ENCODE measurements at regions not wholly inside any gene's neighbourhood (a gene's known extent, or its start where the extent isn't known, plus 50 kb on each side); places are given as distances from the start of the nearest gene placed in this dataset.

DNA sequence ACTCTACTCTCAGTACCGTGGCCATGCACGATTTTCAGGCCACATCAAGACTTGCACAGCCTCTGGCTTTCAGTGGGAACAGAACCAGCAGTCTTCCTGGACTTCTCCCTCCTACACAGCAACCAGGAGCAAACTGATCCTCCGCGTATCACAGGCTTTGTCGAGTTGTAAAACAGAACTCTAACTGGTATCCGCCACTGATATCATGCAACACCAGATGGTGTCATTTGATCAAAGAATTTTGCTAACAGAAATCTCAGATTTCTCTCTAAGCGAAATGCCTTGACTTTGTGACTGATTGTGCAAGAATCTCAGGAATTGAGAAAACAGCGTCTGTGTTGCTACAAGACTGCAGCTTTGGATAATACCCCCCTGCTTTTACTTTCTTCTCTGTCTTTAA is 85.7 kb downstream of the COPS8 start:
- no peak for DNase-seq

GRCh38 chr2:237171881-237172280 is 86.2 kb downstream of the COPS8 start:
- no peak for DNase-seq

DNA sequence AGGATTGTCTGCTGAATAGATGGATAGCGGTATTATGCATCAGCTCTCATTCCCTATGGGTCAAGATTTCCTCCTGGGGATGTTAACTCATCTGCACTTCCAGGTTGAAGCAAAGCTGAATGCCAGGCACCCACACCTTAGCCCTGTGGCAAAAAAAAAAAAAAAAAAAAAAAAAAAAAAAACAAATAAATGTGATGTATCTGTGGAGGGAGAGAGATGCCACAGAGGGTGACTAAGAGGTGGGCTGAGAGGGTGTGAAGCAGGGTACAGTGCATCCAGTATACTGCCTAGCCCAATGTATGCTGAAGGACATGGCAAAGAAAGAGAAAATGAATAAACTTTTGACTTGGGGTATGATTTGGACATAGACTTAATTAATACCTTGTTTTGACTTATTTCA is 91.4 kb downstream of the COPS8 start:
- DNase-seq: no peak

- no peak for DNase-seq
Observed at GRCh38 chr2:237177986-237178385, 92.3 kb downstream of the COPS8 start.

GRCh38 chr2:237178396-237178795 is 92.7 kb downstream of the COPS8 start:
- DNase-seq: no peak

- no peak for DNase-seq
Observed at GRCh38 chr2:237179161-237179560, 93.5 kb downstream of the COPS8 start.

DNA sequence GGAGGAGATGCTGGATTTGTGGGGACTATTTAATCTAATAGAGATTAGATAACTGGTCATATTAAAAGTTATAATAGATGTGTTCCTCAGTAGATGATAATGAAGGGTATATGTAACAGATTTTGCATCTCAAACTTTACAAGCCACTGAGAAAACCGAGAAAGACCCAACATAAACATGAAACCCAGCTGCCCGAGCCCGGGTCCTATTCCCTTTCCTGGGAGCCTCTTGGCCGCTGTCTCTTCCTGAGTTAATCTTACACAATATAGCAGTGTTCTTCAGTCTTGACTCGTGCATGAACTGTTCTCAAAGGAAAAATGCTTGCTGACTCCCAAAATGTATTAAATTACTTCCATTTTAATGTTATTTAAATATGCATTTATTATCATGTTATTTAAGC is 94.5 kb downstream of the COPS8 start:
- no peak for DNase-seq

DNA sequence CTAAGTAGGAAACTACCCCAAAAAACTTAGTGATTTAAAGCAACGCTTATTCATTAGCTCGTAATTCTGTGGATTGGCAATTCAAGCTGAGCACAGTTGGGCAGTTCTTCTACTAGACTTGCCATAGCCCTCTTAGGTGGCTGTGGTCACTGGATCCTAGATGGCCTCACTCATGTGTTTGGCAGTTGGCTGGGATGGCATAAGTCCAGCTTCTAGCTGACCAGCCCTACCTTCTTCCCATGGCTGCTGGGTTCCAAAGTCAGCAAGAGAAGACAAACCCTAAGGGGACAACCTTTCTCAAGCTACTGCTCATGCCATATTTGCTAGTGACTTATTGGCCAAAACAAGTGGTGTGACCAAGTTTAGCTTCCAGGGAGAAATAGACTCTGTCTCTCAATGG is 95.3 kb downstream of the COPS8 start:
- DNase-seq: no peak

GRCh38 chr2:237181844-237182243 is 96.2 kb downstream of the COPS8 start:
- no peak for DNase-seq

- DNase-seq: no peak
Observed at GRCh38 chr2:237182422-237183123, 96.9 kb downstream of the COPS8 start.

GRCh38 chr2:237184192-237184918 is 98.7 kb downstream of the COPS8 start:
- no peak for DNase-seq

GRCh38 chr2:237184919-237185552 is 99.3 kb downstream of the COPS8 start:
- DNase-seq: no peak

GRCh38 chr2:237185553-237185925 is 99.8 kb downstream of the COPS8 start:
- no peak for DNase-seq

GRCh38 chr2:237189799-237190198 is 104.1 kb downstream of the COPS8 start:
- DNase-seq: no peak

- no peak for DNase-seq
Observed at GRCh38 chr2:237190966-237191713, 105.5 kb downstream of the COPS8 start.

GRCh38 chr2:237191714-237192081 is 106.0 kb downstream of the COPS8 start:
- DNase-seq: no peak

GRCh38 chr2:237192881-237193280 is 107.2 kb downstream of the COPS8 start:
- DNase-seq: no peak

DNA sequence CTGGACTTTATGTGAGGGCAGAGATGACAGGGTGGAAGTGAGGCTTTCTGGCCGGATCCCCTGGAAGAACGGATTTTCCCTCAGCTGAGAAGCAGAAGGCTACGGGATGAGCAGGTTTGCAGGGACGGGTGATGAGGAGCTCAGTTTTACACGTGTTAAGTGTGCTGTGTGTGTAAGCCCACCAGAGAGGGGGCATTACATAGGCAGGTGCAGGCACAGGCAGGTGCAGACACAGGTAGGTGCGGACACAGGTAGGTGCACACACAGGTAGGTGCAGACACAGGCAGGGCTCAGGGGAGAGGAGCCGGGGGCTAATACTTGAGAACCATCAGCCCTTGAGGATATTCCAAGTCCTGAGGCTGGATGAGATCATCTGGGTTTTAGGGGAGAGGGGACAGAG is 107.7 kb downstream of the COPS8 start:
- DNase-seq: no peak

- DNase-seq: no peak
Observed at GRCh38 chr2:237194081-237194480, 108.4 kb downstream of the COPS8 start.

GRCh38 chr2:237194906-237195305 is 109.2 kb downstream of the COPS8 start:
- DNase-seq: no peak

GRCh38 chr2:237195396-237196120 is 109.9 kb downstream of the COPS8 start:
- DNase-seq: no peak

DNA sequence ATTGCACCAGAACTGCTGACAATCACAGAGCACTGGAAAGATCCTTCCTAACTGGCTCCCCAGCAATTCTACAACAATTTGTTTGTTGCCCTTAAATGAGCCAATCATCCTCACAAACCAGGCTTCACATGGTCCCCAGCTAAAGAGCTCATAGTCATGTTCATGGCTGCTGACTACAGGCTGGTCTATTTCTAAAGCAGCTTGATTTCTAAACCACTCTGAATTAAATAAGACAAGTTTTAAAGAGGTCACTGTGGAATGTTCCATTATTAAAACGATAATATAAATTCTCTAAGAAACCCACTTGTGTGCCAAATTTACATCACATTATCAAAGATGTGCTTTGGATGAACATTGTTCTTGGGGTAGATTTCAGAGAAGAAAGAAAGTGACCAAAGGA is 110.7 kb downstream of the COPS8 start:
- no peak for DNase-seq

Measured in occipital lobe (tissue), 1 donor.